ENCODE measurements at regions not wholly inside any gene's neighbourhood (a gene's known extent, or its start where the extent isn't known, plus 50 kb on each side); places are given as distances from the start of the nearest gene placed in this dataset.

DNA sequence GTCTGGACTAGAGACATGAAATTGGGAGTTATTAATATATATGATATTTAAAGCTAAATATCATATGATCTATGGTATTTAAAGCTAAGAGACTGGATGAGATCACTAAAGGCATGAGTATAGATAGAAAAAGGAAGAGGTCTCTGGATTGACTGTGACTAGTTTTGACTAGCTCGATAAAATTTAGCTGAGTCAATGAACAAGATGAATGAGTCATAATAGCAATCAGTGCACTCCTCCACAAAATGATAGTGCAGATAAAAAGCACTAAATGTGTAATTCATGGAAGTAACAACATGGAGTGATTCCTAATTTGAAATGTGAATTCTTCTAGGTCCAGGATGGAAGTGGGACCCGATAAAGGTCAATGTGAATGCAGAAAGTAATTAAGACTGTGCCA lies 127.4 kb downstream of the PFDN4 start:
- no peak overlapping the region for H2BK15ac ChIP-seq (ENCODE audit: low read length)
- no peaks in the 10 kb centered on the region for H3K9me3 ChIP-seq (ENCODE audit: insufficient read depth in 2 of 2, low read depth in 1 of 2, low read length in 1 of 2)
- H2AFZ ChIP-seq (ENCODE audit: low read length): no peak overlapping the region
- no peak overlapping the region for H3K23ac ChIP-seq (ENCODE audit: insufficient read length)
- H2BK5ac ChIP-seq (ENCODE audit: low read depth, low read length): no peak overlapping the region
- no peak overlapping the region for H2BK120ac ChIP-seq (replicated peaks; ENCODE audit: low read depth, low read length)
- no peaks in the 10 kb centered on the region for H3K79me1 ChIP-seq (ENCODE audit: low read depth, low read length)
- H4K20me1 ChIP-seq (replicated peaks in 1 of 2; ENCODE audit: control insufficient read depth in 1 of 2, insufficient read depth in 2 of 2, low read length in 2 of 2): no peaks in the 10 kb centered on the region
- ChIA-PET CTCF (ENCODE audit: partially characterized antibody) (no interaction called here), POLR2A (ENCODE audit: partially characterized antibody) (no interaction called here)
- no peak for TF ChIP-seq FOSL1 (IDR thresholded peaks at IDR 0.05; ENCODE audit: insufficient read depth, low read depth, low read length)
- no peak for TF ChIP-seq E2F6 (IDR thresholded peaks at IDR 0.05)
- no peak for TF ChIP-seq CBX5 (IDR thresholded peaks at IDR 0.05; ENCODE audit: low read depth, low read length)
- no peak for TF ChIP-seq BRCA1 (IDR thresholded peaks at IDR 0.05; ENCODE audit: low read depth, low read length)
- TF ChIP-seq SP4 (IDR thresholded peaks at IDR 0.05; ENCODE audit: low read length): no peak
- TF ChIP-seq RNF2 (IDR thresholded peaks at IDR 0.05; ENCODE audit: borderline replicate concordance, low read depth, low read length, missing control alignments, poor library complexity, severe bottlenecking): no peak
- no peak for TF ChIP-seq PHF8 (conservative IDR thresholded peaks at IDR 0.05; ENCODE audit: low read depth, low read length)
- TF ChIP-seq, protein P1, sequence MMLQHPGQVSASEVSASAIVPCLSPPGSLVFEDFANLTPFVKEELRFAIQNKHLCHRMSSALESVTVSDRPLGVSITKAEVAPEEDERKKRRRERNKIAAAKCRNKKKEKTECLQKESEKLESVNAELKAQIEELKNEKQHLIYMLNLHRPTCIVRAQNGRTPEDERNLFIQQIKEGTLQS (IDR thresholded peaks at IDR 0.05; ENCODE audit: insufficient read depth, low read depth, low read length): no peak
- H3K27me3 ChIP-seq (replicated peaks in 1 of 4; ENCODE audit: control insufficient read depth in 3 of 4, extremely low read depth in 1 of 4, insufficient read depth in 3 of 4, low read length in 3 of 4): no peaks in the 10 kb centered on the region
- H2BK20ac ChIP-seq (ENCODE audit: low read length): no peak overlapping the region
- no peak overlapping the region for H2AK5ac ChIP-seq (ENCODE audit: low read depth, low read length)
- H4K91ac ChIP-seq (replicated peaks; ENCODE audit: insufficient read length, low read length): no peak overlapping the region
- no peak overlapping the region for H3K18ac ChIP-seq (ENCODE audit: extremely low read depth, low read length)
- WGBS, 2 experiments (ENCODE audit: extremely low coverage in 1 of 2, insufficient coverage in 1 of 2, insufficient read length in 1 of 2, insufficient replicate concordance in 2 of 2, low coverage in 1 of 2, low lambda C conversion rate in 2 of 2, missing lambda C conversion rate in 1 of 2): 96% methylated on average over 2 of the region's 2 CpGs; no CpG with 5 or more reads in 1 of the 2 experiments
- H4K8ac ChIP-seq (ENCODE audit: extremely low read depth, insufficient read depth, low read length): no peak overlapping the region
- H3K36me3 ChIP-seq (ENCODE audit: control insufficient read depth in 2 of 4, insufficient read depth in 4 of 4, low read length in 3 of 4): no peaks in the 10 kb centered on the region
- H2BK12ac ChIP-seq (ENCODE audit: low read depth, low read length): no peak overlapping the region
- no peaks in the 10 kb centered on the region for H3K4me1 ChIP-seq (replicated peaks in 1 of 4; ENCODE audit: control insufficient read depth in 3 of 4, insufficient read depth in 4 of 4, low read length in 3 of 4)
- H3K79me2 ChIP-seq (ENCODE audit: control insufficient read depth in 1 of 2, insufficient read depth in 2 of 2, low read length in 2 of 2): no peaks in the 10 kb centered on the region
- H3K23me2 ChIP-seq (ENCODE audit: low read depth, low read length): no peaks in the 10 kb centered on the region
- H3K56ac ChIP-seq (replicated peaks; ENCODE audit: insufficient read length, low read depth, low read length): no peak overlapping the region
- H3K9ac ChIP-seq (replicated peaks in 1 of 4; ENCODE audit: extremely low read depth in 1 of 4, low read depth in 3 of 4, low read length in 3 of 4): no peak overlapping the region
- H3K4ac ChIP-seq (replicated peaks; ENCODE audit: insufficient read length, low read depth, low read length): no peak overlapping the region
- FAIRE-seq (no peak), DNase-seq (ENCODE audit: low read depth in 1 of 2, low spot score in 2 of 2) (no peak)
- no peak overlapping the region for H4K5ac ChIP-seq (ENCODE audit: insufficient read length, low read depth, low read length)
- no peak overlapping the region for H3K14ac ChIP-seq (ENCODE audit: insufficient read length)
- H3K27ac ChIP-seq (ENCODE audit: low read depth, low read length): no peak overlapping the region
- H3K4me2 ChIP-seq (ENCODE audit: insufficient read depth in 1 of 2, low read depth in 2 of 2, low read length in 2 of 2): no peak overlapping the region
- H3K4me3 ChIP-seq (ENCODE audit: extremely low read depth in 1 of 4, insufficient read depth in 2 of 4, low read depth in 3 of 4, low read length in 4 of 4): no peak overlapping the region

All from H1 (cell line).